ENCODE measurements at regions not wholly inside any gene's neighbourhood (a gene's known extent, or its start where the extent isn't known, plus 50 kb on each side); places are given as distances from the start of the nearest gene placed in this dataset.
"Not testable (repeated sequence)": the region's sequence is repeated elsewhere in the genome, so short reads cannot be mapped to it uniquely, and the experiment has no call there.

DNA sequence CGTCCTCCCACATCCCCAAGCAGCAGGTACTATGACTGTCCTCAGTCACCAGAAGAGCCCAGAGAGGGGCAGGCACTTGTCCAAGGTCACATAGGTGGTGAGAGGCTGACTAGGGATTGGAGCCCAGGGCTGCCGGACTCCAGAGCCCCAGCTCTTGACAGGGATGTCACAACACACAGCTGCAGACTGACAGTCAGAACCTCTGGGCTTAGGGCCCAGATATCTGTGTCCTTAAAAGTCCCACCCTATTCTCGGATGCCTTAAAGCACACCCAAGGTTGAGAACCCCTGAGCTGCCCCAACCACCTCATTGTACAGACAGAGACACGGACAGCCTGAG lies 622.9 kb downstream of the MATN1 start:
- DNase-seq, result no peak

DNA sequence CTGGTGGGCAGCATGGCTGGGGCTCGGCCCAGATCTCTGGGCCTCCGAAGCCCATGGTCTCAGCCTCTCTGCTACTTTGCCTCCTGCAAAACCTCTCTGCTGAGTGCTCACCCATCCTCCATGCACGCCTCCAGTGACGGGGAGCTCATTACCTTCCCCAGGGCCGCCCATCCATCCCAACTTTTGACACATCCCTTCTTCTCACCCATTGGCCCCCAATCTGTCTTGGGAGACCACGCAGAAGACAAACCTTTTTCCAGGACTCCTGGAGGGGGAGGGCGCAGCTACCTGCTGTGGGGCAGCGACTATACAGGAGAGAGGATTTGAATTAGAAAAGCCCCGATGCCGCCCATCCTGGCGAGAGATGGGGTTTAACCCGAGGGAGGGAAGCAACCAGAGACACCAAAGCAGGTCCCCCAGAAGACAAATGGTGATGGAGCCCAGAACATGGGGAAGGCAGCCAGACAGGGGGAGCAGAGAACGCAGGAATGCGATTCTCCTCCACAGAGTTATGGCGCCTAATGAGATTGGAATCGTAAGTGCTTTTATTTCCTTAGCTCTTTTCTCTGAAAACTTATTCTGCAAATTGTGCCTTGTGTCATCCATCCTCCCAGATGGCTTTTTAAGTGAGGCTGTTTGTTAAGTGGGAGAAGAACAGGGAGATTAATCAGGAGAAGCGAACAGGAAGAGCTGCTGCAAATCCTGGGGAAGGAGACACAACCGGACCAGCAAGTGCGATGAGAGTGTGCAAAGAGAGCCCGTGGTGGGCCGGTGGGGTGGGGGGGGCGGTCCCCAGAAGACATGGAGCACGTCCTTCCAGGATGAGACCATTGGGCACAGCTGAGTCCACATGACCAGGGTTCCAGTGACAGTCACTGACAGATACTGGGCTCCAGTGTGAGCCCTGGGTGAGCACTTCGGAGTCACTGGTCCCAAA lies 623.5 kb downstream of the MATN1 start:
- no peak for DNase-seq

DNA sequence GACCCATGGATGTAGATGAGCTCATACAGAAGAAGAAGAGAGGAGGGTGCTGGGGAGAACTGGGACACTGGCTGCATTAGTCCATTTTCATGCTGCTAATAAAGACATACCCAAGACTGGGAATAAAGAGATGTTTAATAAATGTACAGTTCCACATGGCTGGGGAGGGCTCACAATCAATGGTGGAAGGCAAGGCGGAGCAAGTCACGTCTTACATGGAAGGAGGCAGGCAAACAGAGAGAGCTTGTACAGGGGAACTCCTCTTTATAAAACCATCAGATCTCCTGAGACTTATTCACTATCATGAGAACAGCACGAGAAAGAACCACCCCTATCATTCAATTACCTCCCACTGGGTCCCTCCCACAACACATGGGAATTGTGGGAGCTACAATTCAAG lies 625.5 kb downstream of the MATN1 start:
- DNase-seq, result not testable (repeated sequence)

DNA sequence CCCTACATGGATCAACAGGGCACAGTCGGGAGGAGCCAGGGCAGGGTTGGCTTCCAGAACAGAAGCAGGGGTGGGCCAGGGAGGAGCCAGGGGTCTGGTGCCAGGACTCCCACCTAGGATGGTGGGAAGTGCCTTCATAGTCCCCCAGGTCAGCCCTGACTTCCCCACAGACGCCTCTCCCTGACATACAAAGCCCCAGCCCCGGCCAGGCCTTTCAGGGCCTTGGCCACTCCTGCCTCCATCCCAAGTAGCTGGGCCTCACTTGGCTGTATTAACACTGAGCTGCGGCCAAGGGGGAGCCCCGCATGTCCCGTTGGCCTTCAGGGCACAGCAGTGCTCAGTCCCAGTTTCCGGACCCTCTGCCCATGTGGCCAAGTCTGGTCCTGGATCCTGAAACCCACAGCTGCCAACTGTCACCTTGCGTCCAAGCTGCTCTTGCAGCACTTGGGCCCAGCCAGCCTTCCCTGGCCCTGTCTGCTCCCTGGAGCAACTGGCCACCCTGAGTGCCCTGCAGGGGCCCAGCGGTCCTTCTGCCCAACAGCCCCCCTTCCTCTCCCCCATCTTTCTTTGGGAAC lies 627.8 kb downstream of the MATN1 start:
- no peak for DNase-seq

DNA sequence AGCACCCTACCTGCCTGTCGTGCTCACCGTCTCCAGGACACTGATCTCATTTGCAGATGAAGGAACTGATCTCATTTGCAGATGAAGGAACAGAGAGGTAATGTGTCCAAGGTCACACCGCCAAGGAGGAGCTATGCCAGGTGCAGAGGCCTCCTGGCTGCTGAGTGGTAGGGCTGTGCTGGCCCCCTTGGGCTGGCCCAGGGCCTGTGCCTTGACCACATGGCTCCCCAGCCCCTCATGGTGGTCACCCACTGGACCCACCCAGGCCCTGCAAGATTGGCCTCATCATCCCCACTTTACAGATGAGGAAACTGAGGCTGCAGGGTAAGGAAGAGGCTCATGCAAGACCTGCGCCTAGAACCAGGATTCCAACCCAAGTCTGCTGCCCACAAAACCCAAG lies 628.3 kb downstream of the MATN1 start:
- DNase-seq, result no peak

DNA sequence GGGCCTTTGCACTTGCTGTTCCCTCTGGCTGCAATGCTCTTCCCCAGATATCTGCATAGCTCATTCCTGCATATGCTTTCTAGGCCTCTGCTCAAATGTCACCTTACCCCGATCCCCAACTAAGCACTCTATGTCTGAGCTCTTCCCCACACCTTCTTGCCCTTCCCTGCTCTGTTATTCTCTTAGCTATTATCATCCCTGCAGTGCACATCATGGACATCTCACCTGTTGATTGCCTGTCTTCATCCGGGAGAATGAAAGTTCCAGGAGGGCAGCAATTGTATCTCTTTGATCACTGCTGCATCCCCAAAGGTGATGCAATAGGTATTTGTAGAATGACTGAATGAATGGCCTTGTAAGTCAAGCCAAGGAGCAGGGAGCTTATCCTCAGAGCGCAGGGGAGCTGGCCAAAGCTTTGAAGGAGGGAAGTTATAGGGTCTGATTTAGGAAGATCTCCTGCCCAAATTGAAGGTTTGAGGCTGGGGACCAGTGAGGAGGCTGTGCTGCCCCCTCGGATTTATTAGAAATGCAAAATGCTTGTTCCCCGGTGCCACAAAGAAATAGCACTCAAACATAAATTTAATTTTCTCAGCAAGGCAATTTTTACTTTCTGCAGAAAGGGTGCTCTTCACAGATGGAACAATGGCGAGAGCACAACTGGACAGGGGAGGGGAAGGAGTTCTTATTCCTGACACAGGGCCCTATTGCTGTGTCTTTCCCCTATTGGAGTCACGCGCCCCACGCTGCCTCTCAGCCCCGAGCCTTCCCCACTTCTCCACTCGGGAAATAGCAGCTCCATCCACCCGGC lies 631.1 kb downstream of the MATN1 start:
- DNase-seq, result no peak

DNA sequence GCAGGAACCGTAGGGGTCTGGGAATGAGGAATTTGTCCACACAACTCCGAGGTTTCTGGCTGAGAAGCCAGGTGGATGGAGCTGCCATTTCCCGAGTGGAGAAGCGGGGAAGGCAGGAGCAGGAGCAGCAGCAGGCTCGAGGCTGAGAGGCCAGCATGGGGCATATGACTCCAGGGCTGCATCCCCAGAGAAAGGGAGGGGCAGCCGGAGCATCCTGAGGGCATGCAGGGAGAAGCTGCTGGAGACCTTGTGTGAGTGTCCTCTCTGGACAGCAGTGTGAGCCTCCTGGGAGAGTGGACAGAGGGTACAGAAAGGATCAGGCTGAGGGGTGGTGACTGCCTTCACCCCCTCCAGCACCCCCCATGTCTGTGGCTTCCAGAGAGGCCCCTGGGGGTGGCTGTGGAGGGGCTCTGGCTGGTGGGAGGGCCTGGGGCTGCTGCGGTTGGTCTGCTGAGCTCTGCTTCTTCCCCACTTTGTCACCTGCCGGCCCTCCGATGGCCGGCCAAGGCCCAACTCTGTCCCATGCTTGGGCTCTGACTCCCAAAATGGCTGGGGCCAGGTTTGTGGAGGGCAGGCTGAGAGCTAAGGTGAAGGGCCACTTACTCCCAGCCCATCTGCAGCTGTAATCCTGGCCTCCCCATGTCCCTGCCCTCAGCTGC lies 633.1 kb downstream of the MATN1 start:
- no peak for DNase-seq

DNA sequence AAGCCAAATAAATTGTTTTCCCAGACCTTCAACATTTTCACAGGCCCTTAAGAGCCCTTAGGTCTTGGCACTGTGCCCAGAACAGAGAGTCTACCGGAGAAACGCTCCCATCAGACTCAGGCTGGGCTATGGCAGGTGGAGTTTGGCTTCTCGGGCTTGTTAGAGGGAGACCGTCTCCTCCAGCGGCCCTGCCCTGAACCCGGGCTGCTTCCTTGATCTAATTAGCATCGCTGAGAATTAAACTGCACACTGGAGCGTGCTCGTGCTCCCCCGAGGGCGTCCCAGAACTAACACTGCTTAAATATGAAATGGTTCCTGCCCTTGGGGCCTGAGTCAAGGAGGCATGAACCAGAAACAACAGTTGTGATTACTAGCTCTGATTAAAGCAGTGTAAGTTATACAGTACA lies 634.4 kb downstream of the MATN1 start:
- DNase-seq, result peak; percentile 91

DNA sequence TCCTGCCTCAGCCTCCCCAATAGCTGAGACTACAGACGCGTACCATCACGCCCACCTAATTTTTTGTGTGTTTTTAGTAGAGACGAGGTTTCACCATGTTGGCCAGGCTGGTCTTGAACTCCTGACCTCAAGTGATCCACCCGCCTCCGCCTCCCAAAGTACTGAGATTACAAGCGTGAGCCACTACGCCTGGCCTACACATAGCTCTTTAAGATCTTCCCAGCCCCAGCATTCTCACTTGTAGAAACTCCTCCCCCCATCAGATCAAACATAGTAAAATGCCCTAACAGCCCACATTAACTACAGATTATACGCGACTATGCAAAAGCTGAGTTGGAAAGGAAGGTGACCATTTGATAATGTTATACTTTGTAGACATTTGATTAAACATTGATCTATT lies 634.8 kb downstream of the MATN1 start:
- peak; percentile 66 for DNase-seq

DNA sequence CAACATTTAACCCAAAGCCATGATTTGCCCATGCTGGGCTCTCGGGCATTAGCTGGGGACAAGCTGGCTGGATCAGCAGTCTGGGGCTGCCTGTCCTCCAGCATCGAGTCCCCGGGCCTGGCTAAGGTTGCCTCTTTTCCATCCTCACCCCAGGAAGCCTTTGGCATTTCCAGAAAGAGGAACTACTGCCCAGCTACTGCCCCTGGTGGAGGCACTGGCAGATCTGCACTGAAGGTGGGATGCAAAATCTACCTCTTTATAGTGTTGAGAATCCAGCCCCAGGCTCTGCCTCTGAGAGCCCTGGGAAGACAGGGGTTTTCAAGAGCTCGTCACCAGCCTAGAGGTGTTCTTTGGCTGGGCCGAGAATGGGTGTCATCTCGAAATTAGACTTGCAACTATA lies 635.9 kb downstream of the MATN1 start:
- peak; percentile 58 for DNase-seq

DNA sequence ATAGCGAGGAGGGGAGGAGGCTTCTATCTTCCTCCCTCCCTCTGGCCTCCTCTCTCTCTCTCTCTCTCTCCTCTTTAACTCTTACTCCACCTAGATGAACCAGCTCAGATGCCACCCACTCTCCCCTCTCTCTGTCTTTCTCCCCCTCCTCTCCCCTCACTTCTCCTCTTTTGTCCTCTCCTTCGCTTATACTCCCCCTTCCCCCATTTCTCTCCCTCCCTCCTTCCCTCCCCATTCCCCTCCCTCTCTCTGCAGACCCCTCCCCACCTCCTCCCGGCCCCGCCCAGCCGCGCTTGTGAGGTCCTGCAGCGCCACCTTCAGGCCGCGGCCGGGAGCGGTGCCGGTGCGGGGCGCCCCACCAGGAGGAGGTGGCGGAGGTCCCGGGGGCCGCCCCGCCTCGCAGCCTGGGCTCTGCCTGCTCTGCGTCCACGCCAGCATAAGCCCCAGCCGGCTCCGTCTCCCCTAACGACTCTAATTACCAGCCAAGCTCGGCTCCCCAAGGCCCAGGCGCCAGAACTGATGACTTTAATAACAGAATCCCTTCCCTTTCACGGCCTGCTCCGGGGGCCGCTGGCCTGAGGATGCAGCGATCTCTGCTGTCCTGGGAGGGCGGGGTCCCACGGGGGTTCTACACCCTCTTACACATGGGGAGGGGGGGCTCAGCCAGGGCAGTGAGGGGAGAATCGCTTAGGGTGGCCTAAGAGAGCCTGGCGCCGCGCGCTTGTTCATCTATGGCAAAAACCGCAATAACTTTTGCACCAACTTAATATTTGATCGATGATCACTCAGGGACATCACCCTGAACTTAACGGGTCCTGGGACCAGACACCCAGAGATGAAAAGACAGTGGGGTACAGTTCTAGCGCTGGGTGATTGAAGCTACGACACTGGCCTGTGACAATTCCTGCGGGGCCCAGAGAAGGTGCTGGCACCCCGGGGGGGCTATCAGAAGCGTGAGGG lies 637.3 kb downstream of the MATN1 start:
- DNase-seq, result peak; percentile 86

DNA sequence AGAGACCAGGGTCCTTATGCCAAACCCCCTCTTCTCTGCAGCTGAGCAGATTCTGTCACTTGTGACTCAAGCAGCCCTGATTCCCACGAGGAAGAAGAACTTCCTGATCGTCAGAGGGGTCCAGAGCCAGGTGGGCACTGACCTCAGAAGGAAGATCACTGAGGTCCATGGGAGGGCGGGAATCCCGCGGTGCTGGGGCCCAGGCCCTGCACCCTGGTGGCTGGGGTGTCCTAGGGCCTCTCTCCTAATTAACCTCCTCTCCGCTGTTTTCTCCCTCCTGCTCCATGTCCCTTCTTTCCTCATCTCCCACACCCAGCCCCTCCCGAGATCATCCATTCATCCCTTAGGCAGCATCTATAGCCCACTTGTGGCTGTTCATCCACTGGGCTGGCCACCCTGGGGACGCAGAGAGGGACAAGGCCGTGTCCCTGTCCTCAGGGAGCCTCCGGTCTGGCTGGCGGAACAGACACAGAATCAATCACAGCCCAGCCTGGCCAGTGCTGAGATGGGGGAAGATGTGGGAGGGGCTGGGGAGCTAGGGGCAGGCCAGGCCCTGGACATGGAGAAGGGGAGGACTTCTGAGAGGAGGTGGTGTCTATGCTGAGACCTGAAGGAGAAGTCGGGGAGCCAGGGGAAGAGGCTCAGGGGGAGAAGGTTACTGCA lies 638.3 kb downstream of the MATN1 start:
- no peak for DNase-seq

DNA sequence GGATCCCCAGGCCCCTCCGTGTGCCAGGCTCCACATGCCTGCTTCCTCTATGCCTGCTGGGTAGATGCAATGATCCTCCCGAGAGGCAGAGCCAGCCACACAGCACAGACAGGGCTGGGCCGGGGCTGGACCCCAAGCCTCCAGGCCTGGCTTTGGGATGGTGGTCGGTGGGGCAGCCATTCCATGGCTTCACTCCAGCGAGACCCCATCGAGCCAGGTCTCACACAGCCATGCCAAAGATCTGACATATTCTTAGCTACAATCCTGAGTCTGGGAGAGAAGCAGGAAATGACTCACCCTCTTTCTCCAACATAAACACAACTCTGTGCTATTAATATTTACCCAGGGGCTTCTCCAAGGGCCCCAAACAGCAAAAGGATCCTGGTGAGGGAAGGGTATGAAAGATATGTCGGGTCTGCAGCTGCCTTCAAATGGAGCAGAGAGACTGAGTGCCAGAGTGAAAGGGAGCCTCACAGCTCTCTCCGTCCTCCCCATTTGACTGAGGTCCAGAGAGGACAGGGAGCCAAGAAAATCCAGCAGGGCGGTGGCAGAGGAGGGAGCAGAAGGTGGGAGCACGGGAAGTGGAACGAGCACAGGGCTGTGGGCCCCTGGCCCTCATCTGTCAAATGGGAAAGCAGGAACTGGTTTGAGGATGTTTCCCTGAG lies 639.5 kb downstream of the MATN1 start:
- peak; percentile 40 for DNase-seq

DNA sequence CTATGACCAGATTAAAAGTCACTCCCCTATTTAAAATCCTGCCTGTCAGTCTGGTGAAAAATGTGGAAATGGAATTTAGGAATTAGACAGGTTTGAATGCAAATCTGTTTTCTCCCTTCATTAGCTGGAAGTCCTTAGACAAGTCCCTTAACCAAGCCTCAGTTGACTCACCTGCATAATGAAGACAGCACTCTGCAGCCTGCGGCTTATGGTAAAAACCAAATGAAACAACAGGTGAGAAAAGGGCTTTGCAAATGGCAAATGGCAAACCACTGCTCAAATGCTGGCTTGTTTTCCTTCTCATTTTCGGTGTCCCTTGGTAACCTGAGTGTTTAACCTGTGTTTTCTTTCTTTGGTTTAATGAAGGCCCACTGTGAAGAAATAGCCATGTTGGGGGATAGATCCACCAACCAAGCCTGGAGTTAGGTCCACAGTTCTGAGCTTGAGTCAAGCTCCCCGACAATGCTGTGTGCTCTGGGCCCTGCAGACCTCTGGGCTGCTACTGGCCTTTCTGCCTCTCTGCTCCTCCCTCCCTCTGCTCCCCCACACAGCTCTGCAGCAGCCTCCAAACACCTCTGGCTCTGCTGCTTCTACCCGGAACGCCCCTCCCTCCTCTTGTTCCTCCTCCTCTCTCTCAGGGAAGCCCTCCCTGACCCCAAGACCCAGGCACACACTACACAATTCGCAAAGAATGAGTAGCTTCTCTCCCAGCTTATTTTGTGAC lies 641.8 kb downstream of the MATN1 start:
- DNase-seq, result no peak

DNA sequence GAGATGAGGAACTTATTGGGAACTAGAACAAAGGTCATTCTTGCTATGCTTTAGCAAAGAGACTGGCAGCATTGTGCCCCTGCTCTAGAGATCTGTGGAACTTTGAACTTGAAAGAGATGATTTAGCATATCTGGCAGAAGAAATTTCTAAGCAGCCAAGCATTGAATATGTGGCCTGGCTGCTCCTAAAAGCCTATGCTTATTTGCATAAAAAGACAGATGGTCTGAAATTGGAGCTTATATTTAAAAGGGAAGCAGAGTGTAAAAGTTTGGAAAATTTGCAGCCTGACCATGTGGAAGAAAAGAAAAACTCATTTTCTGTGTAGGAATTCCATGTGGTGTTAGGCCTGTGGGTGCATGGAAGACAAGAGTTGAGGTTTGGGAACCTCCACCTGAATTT lies 647.5 kb downstream of the MATN1 start:
- DNase-seq, result not testable (repeated sequence)

DNA sequence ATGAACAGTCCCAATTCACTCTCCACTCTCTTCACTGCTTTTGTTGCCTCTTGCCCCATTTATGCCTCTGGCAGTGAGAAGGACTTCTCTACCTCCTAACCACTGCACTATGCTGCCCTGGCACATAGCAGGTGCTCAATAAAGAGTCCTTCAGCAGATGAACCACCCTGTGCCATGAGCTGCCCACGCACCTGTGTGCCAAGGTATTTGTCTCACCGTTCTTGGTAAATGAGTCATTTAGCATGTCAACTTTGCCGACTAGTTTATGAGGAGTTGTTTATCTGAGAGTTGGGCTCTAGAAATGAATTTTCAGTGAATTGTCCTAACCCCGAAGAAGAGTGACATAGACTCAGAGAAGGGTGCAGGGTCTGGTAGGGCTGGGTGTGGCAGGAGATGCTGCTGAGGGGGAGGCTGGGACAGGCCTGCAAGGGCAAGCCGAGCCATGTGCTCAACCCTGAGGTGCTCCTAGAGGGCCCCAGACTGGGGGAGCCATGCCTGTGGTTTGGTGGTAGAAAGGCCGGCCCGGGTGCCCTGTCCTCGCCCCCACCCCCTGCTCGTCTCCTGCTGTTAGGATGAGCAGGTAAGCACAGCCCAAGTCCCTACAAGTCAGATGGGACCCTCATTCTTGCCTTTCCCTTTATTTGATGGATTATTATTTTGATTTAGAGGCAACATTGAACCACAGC lies 654.5 kb downstream of the MATN1 start:
- DNase-seq, result no peak

DNA sequence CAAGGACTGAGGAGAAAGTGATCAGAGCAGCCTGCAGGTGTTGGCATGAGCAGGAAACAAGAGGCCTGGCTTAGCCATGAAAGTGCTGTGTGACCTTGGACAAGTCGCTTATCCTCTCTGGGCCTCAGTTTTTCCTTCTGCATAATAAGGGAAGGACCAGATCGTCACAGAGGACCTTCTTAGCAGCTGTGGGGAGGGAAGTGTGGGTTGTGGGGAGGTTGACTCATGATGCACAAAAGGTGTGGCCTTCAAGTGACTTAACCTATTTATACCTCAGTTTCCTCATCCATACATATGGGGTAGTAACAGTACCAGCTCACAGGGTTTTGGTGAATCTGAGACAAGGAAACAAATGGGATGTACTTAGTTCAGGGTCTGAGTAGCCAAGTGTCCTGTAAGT lies 658.8 kb downstream of the MATN1 start:
- no peak for DNase-seq

DNA sequence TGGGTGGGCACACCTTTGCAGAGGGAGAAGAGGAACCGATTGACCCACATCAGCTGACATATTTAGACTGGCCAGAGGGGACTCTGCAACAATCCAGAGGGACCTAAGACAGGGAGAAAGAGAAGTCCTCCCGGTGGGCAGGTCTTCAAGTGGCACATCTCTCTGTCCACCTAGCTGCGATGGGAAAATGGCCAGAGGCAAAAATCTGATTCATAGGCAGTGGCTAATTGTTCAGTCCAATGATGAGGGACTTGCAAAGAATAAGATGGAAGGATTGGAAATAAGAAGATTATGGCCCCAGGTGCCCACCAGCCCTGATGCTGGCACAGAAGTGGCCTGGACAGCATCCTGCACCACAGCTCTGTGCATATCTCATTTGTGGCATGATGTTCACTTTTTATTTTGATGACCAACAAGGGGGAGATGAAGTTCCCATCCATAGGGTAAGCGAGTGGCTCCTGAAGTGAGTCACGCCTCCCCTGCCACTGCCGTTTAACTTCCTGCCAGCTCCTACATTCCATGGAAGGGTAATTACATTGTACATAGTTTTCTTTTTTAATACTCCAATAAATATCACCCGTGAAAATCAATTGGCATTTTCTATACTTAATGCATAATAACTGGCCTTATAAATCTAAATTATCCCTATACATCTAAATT lies 659.6 kb downstream of the MATN1 start:
- no peak for DNase-seq
